ENCODE measurements at regions not wholly inside any gene's neighbourhood (a gene's known extent, or its start where the extent isn't known, plus 50 kb on each side); places are given as distances from the start of the nearest gene placed in this dataset.

- TF ChIP-seq POLR2A (IDR thresholded peaks at IDR 0.05): no peak
- TF ChIP-seq CTCF (IDR thresholded peaks at IDR 0.05): no peak
- no peak for TF ChIP-seq POLR2AphosphoS5 (IDR thresholded peaks at IDR 0.05)
- no peak for TF ChIP-seq EP300 (IDR thresholded peaks at IDR 0.05)
Observed at GRCh38 chr11:43575913-43576310, 104.6 kb upstream of the HSD17B12 start.
